SK-N-SH (cell line): ENCODE measurements at regions not wholly inside any gene's neighbourhood (a gene's known extent, or its start where the extent isn't known, plus 50 kb on each side); places are given as distances from the start of the nearest gene placed in this dataset.

Experiments used
- CTCF ChIA-PET: fragments of 300-600, 350-600 bp; formaldehyde crosslinking; extraction: SDS; loops from one replicate; lab custom pipeline; 2021; lab: Yijun Ruan, JAX
- POLR2A ChIA-PET: fragments of 350-600 bp; sonication (Branson Sonifier 250); formaldehyde crosslinking; extraction: SDS; loops from one replicate; lab custom pipeline; 2020; ENCODE audit warnings: antibody characterized with exemption, inconsistent platforms; lab: Yijun Ruan, JAX
- DNase-seq: peaks from one replicate; pipeline ENCODE4 v3.0.0; 2012
- H2AFZ ChIP-seq: fragments of 200-600 bp; sonication (generic); 2 replicates; pipeline ENCODE4 v1.8.1; 2016; ENCODE audit warnings: antibody characterized with exemption, mild to moderate bottlenecking, low read depth
- H3F3A ChIP-seq: fragments of 200-600 bp; sonication (generic); replicated peaks from 2 replicates; pipeline ENCODE3; 2016; ENCODE audit warnings: antibody characterized with exemption, mild to moderate bottlenecking; ENCODE audit not compliant: insufficient read depth
- H3K27ac ChIP-seq, 2 experiments: fragments of 200-500 bp in 1 of 2; fragments of 200-600 bp in 1 of 2; sonication (Bioruptor generic) in 1 of 2; sonication (generic), shearing (Covaris generic) in 1 of 2; 2 replicates each; pipeline versions ENCODE4 v1.5.1 to v1.6.1; 2014 to 2016; ENCODE audit warnings: low read depth in 2 of 2, inconsistent platforms in 1 of 2, low read length in 1 of 2, mild to moderate bottlenecking in 1 of 2, mixed read lengths in 1 of 2
- H3K27me3 ChIP-seq: fragments of 200-600 bp; sonication (generic), shearing (Covaris generic); 2 replicates; pipeline ENCODE4 v1.6.1; 2016; ENCODE audit warnings: mixed run types; ENCODE audit not compliant: insufficient read depth
- H3K36me3 ChIP-seq, 2 experiments: fragments of 200-500 bp in 1 of 2; fragments of 200-600 bp in 1 of 2; sonication (Bioruptor generic) in 1 of 2; sonication (generic) in 1 of 2; replicated peaks in 1 of 2; 2 replicates each; pipeline versions ENCODE3 to v1.5.1; 2014 to 2016; ENCODE audit warnings: low read length in 1 of 2, mild to moderate bottlenecking in 1 of 2; ENCODE audit not compliant: insufficient read depth in 2 of 2, control insufficient read depth in 1 of 2
- H3K4me1 ChIP-seq, 2 experiments: fragments of 200-500 bp in 1 of 2; fragments of 200-600 bp in 1 of 2; sonication (Bioruptor generic) in 1 of 2; sonication (generic), shearing (Covaris generic) in 1 of 2; 2 replicates each; pipeline versions ENCODE4 v1.5.1 to v1.6.1; 2014 to 2016; ENCODE audit warnings: low read depth in 1 of 2, low read length in 1 of 2, mixed run types in 1 of 2; ENCODE audit not compliant: insufficient read depth in 2 of 2, control insufficient read depth in 1 of 2
- H3K4me2 ChIP-seq: fragments of 200-600 bp; sonication (generic), shearing (Covaris generic); 2 replicates; pipeline ENCODE4 v1.6.1; 2017; ENCODE audit warnings: mixed run types
- H3K4me3 ChIP-seq, 2 experiments: fragments of 200-500 bp in 1 of 2; fragments of 200-600 bp in 1 of 2; sonication (Bioruptor generic) in 1 of 2; sonication (generic), shearing (Covaris generic) in 1 of 2; 2 replicates each; pipeline versions ENCODE4 v1.5.1 to v1.8.1; 2014 to 2016; ENCODE audit warnings: low read depth in 2 of 2, inconsistent platforms in 1 of 2, low read length in 1 of 2, mild to moderate bottlenecking in 1 of 2, mixed read lengths in 1 of 2, moderate library complexity in 1 of 2
- H3K79me2 ChIP-seq: fragments of 200-600 bp; sonication (generic); 2 replicates; pipeline ENCODE4 v1.8.1; 2017; ENCODE audit warnings: mild to moderate bottlenecking; ENCODE audit not compliant: insufficient read depth
- H3K9ac ChIP-seq: fragments of 200-600 bp; sonication (generic); 2 replicates; pipeline ENCODE4 v1.6.1; 2017; ENCODE audit warnings: mixed run types
- H3K9me2 ChIP-seq: fragments of 200-600 bp; sonication (generic); 2 replicates; pipeline ENCODE4 v1.6.1; 2017; ENCODE audit warnings: mixed run types
- H3K9me3 ChIP-seq: fragments of 200-600 bp; sonication (generic); 2 replicates; pipeline ENCODE4 v1.6.1; 2017; ENCODE audit warnings: mixed run types, mild to moderate bottlenecking, moderate library complexity
- H4K20me1 ChIP-seq: fragments of 200-600 bp; sonication (generic); 2 replicates; pipeline ENCODE4 v1.6.1; 2017; ENCODE audit warnings: mild to moderate bottlenecking, mixed run types; ENCODE audit not compliant: insufficient read depth
- CHD2 ChIP-seq: fragments of 150-350 bp; IDR thresholded peaks from 2 replicates; pipeline ENCODE4 v1.6.1; 2018; ENCODE audit warnings: low read length; ENCODE audit not compliant: partially characterized antibody
- ELF1 ChIP-seq: IDR thresholded peaks from 2 replicates; pipeline ENCODE4 v1.4.0; 2012
- EZH2phosphoT487 ChIP-seq: fragments of 200-600 bp; sonication (generic); IDR thresholded peaks from 2 replicates; pipeline ENCODE4 v1.6.1; 2017; ENCODE audit warnings: low read depth, mixed run types, mild to moderate bottlenecking, antibody characterized with exemption, moderate library complexity, borderline replicate concordance
- IRF3 ChIP-seq: fragments of 150-350 bp; IDR thresholded peaks from 2 replicates; pipeline ENCODE4 v1.6.1; 2016; ENCODE audit warnings: mild to moderate bottlenecking, low read depth, low read length
- MAX ChIP-seq: IDR thresholded peaks from 2 replicates; pipeline ENCODE4 v1.4.0; 2012; ENCODE audit warnings: low read depth
- POLR2AphosphoS5 ChIP-seq: IDR thresholded peaks from 2 replicates; pipeline ENCODE4 v1.6.1; 2012; ENCODE audit warnings: low read depth, low read length
- RAD21 ChIP-seq: IDR thresholded peaks from 2 replicates; pipeline ENCODE4 v1.6.1; 2012; ENCODE audit warnings: mild to moderate bottlenecking, low read length
- RCOR1 ChIP-seq: fragments of 150-350 bp; IDR thresholded peaks from 2 replicates; pipeline ENCODE4 v1.6.1; 2017; ENCODE audit warnings: antibody characterized with exemption, low read length
- SIN3A ChIP-seq: IDR thresholded peaks from 2 replicates; pipeline ENCODE4 v1.6.1; 2012; ENCODE audit warnings: low read depth, mild to moderate bottlenecking, low read length, moderate library complexity, borderline replicate concordance
- SMC3 ChIP-seq: IDR thresholded peaks from 2 replicates; pipeline ENCODE4 v1.6.1; 2012; ENCODE audit warnings: low read depth, low read length, improper control_type of control experiment
- USF1 ChIP-seq: IDR thresholded peaks from 2 replicates; pipeline ENCODE4 v1.4.0; 2012; ENCODE audit warnings: low read depth, borderline replicate concordance
- USF2 ChIP-seq: fragments of 150-350 bp; IDR thresholded peaks from 2 replicates; pipeline ENCODE4 v1.6.1; 2017; ENCODE audit warnings: antibody characterized with exemption, low read length, low read depth, borderline replicate concordance
- YY1 ChIP-seq: IDR thresholded peaks from 2 replicates; pipeline ENCODE4 v1.4.0; 2012; ENCODE audit warnings: low read depth, mild to moderate bottlenecking
- ZBTB33 ChIP-seq: IDR thresholded peaks from 2 replicates; pipeline ENCODE4 v1.4.0; 2012; ENCODE audit warnings: low read depth, borderline replicate concordance
- WGBS: methylation state at CpG from one replicate; pipeline ENCODE4 v1.1.6; 2017; ENCODE audit warnings: low lambda C conversion rate; 5-methylcytosine and 5-hydroxymethylcytosine counted together

- POLR2A ChIA-PET: no interaction called here
- CTCF ChIA-PET: no interaction called here
- Histone ChIP-seq H3F3A (no peaks in the 10 kb centered on the region), H3K4me1 (no peaks in the 10 kb centered on the region), H3K9ac (no peak overlapping the region), H3K9me2 (no peaks in the 10 kb centered on the region), H3K27me3 (no peaks in the 10 kb centered on the region), H3K36me3 (no peaks in the 10 kb centered on the region), H2AFZ (no peak overlapping the region), H3K79me2 (no peaks in the 10 kb centered on the region), H3K9me3 (peaks cover 8% of the 10 kb centered on the region; the same call in 1 of the 2 replicates), H3K4me2 (no peak overlapping the region), H4K20me1 (no peaks in the 10 kb centered on the region), H3K4me3 (no peak overlapping the region), H3K27ac (no peak overlapping the region)
- TF ChIP-seq RAD21 (no peak), EZH2phosphoT487 (no peak), MAX (no peak), POLR2AphosphoS5 (no peak), RCOR1 (no peak), SMC3 (no peak), IRF3 (no peak), ELF1 (no peak), SIN3A (no peak), USF1 (no peak)
- WGBS: 54% methylated on average over 3 of the region's 3 CpGs
- DNase-seq: no peak
These were observed 205.5 kb downstream of the PTBP2 start for GRCh38 chr1:96927125-96927524.

- Histone ChIP-seq H3K36me3 (no peaks in the 10 kb centered on the region), H3K4me1 (no peaks in the 10 kb centered on the region), H3F3A (no peaks in the 10 kb centered on the region), H2AFZ (no peak overlapping the region), H3K9ac (no peak overlapping the region), H3K79me2 (no peaks in the 10 kb centered on the region), H3K9me2 (no peaks in the 10 kb centered on the region), H3K27me3 (no peaks in the 10 kb centered on the region), H3K4me3 (no peak overlapping the region), H4K20me1 (no peaks in the 10 kb centered on the region), H3K9me3 (no peaks in the 10 kb centered on the region), H3K4me2 (no peak overlapping the region), H3K27ac (no peak overlapping the region)
- TF ChIP-seq EZH2phosphoT487: no peak
- ChIA-PET CTCF (no interaction called here), POLR2A (no interaction called here)
- no peak for DNase-seq
These were observed 209.6 kb downstream of the PTBP2 start for GRCh38 chr1:96931136-96931535.

GRCh38 chr1:96934282-96934681, 212.7 kb downstream of the PTBP2 start:
- H3K4me2 ChIP-seq: no peak overlapping the region
- no peaks in the 10 kb centered on the region for H3K9me2 ChIP-seq
- H3K27me3 ChIP-seq: no peaks in the 10 kb centered on the region
- H3F3A ChIP-seq: no peaks in the 10 kb centered on the region
- POLR2A ChIA-PET: no interaction called here
- no peak overlapping the region for H3K4me3 ChIP-seq
- CTCF ChIA-PET: no interaction called here
- DNase-seq: no peak
- 39% methylated on average over 3 of the region's 3 CpGs for WGBS
- H2AFZ ChIP-seq: no peak overlapping the region
- H3K9me3 ChIP-seq: no peaks in the 10 kb centered on the region
- no peaks in the 10 kb centered on the region for H3K79me2 ChIP-seq
- H3K27ac ChIP-seq: no peak overlapping the region
- H4K20me1 ChIP-seq: no peaks in the 10 kb centered on the region
- H3K4me1 ChIP-seq: no peaks in the 10 kb centered on the region
- H3K36me3 ChIP-seq: no peaks in the 10 kb centered on the region
- no peak overlapping the region for H3K9ac ChIP-seq
- TF ChIP-seq YY1 (no peak), SIN3A (no peak), ZBTB33 (no peak), USF2 (no peak), RAD21 (no peak), POLR2AphosphoS5 (no peak), CHD2 (no peak)
